GM23338 (cell line): ENCODE measurements at regions not wholly inside any gene's neighbourhood (a gene's known extent, or its start where the extent isn't known, plus 50 kb on each side); places are given as distances from the start of the nearest gene placed in this dataset.

Source experiments
- CTCF ChIP-seq, 2 experiments: fragments of 200-600 bp in 1 of 2; sonication (generic) in 1 of 2; conservative IDR thresholded peaks; 2 replicates each; pipeline versions ENCODE4 v1.5.1 to v1.6.1; 2016 to 2017; ENCODE audit warnings: antibody characterized with exemption in 2 of 2, low read depth in 2 of 2, mild to moderate bottlenecking in 2 of 2, moderate library complexity in 1 of 2
- POLR2AphosphoS5 ChIP-seq: IDR thresholded peaks from 2 replicates; pipeline ENCODE4 v1.6.1; 2016; ENCODE audit warnings: antibody characterized with exemption, low read depth
- ZNF331 ChIP-seq: fragments of 250-450 bp; sonication (Bioruptor Pico); IDR thresholded peaks from 2 replicates; pipeline ENCODE4 v1.5.0; 2020; ENCODE audit warnings: low read depth, mild to moderate bottlenecking, moderate library complexity

- TF ChIP-seq CTCF (conservative IDR thresholded peaks at IDR 0.05; ENCODE audit: low read depth in 2 of 2) (no peak), ZNF331 (no peak), POLR2AphosphoS5 (no peak)
These were observed 341.6 kb downstream of the MATN1 start for GRCh38 chr1:30381671-30382365.
